ENCODE measurements at regions not wholly inside any gene's neighbourhood (a gene's known extent, or its start where the extent isn't known, plus 50 kb on each side); places are given as distances from the start of the nearest gene placed in this dataset.
"Not testable (repeated sequence)": the region's sequence is repeated elsewhere in the genome, so short reads cannot be mapped to it uniquely, and the experiment has no call there.

DNA sequence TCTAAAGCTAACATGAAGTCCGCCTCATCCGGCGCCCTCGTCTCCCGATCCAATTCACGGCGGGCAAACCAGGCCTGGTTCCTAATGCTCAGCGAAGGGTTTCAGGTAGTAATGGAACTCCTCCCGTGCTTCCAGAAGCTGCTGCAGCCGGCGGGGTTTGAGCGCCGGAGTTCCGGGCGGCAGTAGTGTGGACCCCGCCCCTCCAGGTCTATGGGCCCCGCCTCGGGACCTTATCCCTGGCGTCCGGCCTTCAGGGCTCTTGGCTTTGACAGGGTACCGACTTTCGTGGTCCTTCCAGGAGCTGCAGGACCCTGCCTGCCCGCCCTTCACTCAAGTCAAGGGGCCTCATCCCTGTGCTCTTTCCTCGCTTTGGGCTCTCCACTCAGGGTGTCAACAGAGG, 304.1 kb downstream of the FAM72C start:
- H3K36me3 ChIP-seq (ENCODE audit: control insufficient read depth, low read depth, low read length) = no peaks in the 10 kb centered on the region
- H3K9me3 ChIP-seq (ENCODE audit: control insufficient read depth, low read depth, low read length) = peaks cover 74% of the 10 kb centered on the region
- no peaks in the 10 kb centered on the region for H3K27me3 ChIP-seq (ENCODE audit: control insufficient read depth, insufficient read depth, low read length)
- H3K4me3 ChIP-seq (ENCODE audit: low read length) = no peak overlapping the region
- H3K4me1 ChIP-seq (ENCODE audit: control insufficient read depth, low read depth, low read length) = no peaks in the 10 kb centered on the region
- H3K9ac ChIP-seq (ENCODE audit: low read length) = no peak overlapping the region
- no peak overlapping the region for H3K27ac ChIP-seq (ENCODE audit: low read length)

DNA sequence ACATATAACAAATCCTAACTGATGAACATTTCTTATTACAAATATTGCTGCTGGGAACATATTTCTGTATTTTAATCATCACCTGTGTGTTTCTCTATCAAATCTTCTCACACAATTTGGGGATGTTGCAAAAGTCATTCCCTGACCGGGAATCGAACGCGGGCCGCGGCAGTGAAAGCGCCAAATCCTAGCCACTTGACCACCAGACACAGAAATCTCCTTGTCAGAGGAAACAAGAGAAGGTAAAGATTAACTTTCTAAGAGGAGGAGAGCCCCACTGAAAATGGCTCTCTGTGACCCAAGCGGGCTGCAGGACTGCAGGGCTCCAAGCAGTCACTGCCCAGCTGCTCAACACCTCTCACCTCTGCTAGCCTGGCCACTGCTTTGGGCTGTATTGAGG, 304.9 kb downstream of the FAM72C start:
- H3K4me1 ChIP-seq (ENCODE audit: control insufficient read depth, low read depth, low read length) = no peaks in the 10 kb centered on the region
- H3K4me3 ChIP-seq (ENCODE audit: low read length) = no peak overlapping the region
- H3K27me3 ChIP-seq (ENCODE audit: control insufficient read depth, insufficient read depth, low read length) = no peaks in the 10 kb centered on the region
- H3K9me3 ChIP-seq (ENCODE audit: control insufficient read depth, low read depth, low read length) = peaks cover 75% of the 10 kb centered on the region
- H3K27ac ChIP-seq (ENCODE audit: low read length) = no peak overlapping the region
- H3K9ac ChIP-seq (ENCODE audit: low read length) = no peak overlapping the region
- no peaks in the 10 kb centered on the region for H3K36me3 ChIP-seq (ENCODE audit: control insufficient read depth, low read depth, low read length)

DNA sequence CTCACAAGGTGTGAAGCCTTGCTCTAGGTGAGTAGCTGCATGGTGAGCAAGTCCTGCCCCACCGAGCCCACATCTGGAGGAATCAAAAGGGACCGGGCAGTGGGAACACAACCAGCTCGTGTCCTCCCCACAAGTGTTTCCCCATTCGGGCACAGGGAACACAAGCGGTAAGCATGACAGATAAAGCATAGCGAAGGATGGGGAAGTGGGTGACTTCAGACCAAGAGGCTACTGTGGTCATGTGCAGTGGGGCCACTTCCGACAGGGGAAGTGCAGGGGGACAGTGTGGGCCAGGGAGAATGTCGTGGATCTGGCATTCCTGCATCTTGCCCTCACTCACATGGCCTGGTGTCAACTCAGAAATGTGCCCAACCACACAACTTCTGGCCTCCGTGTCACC, 306.2 kb downstream of the FAM72C start:
- Histone ChIP-seq H3K36me3 (ENCODE audit: control insufficient read depth, low read depth, low read length) (no peaks in the 10 kb centered on the region), H3K4me3 (ENCODE audit: low read length) (no peak overlapping the region), H3K27me3 (ENCODE audit: control insufficient read depth, insufficient read depth, low read length) (no peaks in the 10 kb centered on the region), H3K9ac (ENCODE audit: low read length) (no peak overlapping the region), H3K4me1 (ENCODE audit: control insufficient read depth, low read depth, low read length) (no peaks in the 10 kb centered on the region), H3K27ac (ENCODE audit: low read length) (no peak overlapping the region), H3K9me3 (ENCODE audit: control insufficient read depth, low read depth, low read length) (peaks cover 72% of the 10 kb centered on the region)

DNA sequence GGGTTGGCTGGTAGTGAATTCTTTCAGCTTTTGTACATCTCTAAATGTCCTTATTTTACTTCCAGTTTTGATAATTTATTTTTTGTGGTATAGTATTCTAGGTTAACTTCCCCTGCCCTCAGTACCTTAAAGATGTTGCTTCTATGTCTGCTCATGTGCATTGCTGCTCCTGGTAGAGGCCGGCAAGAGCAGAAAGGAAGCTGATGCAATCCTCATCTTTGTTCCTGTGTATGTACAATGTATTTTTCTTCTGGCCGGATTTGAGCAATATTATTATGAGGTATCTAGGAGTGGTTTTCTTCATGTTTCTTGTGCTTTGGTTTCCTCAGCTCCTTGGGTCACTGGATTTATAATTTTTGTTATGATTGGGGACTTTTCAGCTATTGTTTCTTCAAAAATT, 308.7 kb downstream of the FAM72C start:
- not testable (repeated sequence) for H3K36me3 ChIP-seq (ENCODE audit: control insufficient read depth, low read depth, low read length); H3K27me3 ChIP-seq (ENCODE audit: control insufficient read depth, insufficient read depth, low read length); H3K9ac ChIP-seq (ENCODE audit: low read length); H3K4me3 ChIP-seq (ENCODE audit: low read length); H3K27ac ChIP-seq (ENCODE audit: low read length); H3K4me1 ChIP-seq (ENCODE audit: control insufficient read depth, low read depth, low read length)
- H3K9me3 ChIP-seq (ENCODE audit: control insufficient read depth, low read depth, low read length) = peaks cover 74% of the 10 kb centered on the region

DNA sequence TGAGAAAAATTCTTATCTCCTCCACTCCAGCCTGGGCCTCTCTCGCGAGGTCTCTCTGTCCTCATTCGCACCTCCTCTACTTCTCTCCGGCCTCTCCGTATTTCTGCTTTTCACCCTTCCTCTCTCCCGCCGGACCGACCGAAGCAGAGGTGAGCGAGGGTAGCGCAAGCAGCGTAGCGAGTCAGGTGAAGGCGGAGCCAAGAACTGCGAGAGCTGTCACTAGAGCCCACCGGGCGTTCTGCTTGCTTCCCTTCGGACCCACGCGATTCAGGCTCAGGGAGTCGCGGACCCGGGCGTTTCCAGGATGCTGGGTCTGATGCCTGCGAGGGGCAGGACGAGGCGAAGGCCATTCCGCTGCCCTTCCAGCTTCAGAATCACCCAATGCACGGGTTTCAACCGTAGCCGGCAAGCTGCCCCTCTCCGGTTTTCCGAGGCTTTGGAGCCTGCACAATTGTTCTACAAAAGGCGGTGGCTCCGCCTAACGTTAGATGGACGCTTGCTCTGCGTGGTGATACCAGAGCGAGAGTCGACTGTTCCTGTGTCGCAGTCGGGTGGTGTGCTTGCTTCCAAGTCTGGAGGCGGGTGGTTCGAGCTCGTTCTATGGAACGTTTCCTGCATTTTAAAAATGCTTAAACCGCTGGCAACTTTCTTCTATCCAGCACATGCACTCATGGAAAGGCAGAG, 310.2 kb downstream of the FAM72C start:
- H3K27me3 ChIP-seq (ENCODE audit: control insufficient read depth, insufficient read depth, low read length) = no peaks in the 10 kb centered on the region
- H3K4me3 ChIP-seq (ENCODE audit: low read length) = no peak overlapping the region
- no peak overlapping the region for H3K27ac ChIP-seq (ENCODE audit: low read length)
- no peaks in the 10 kb centered on the region for H3K4me1 ChIP-seq (ENCODE audit: control insufficient read depth, low read depth, low read length)
- no peaks in the 10 kb centered on the region for H3K36me3 ChIP-seq (ENCODE audit: control insufficient read depth, low read depth, low read length)
- H3K9ac ChIP-seq (ENCODE audit: low read length) = no peak overlapping the region
- peaks cover 68% of the 10 kb centered on the region for H3K9me3 ChIP-seq (ENCODE audit: control insufficient read depth, low read depth, low read length)

DNA sequence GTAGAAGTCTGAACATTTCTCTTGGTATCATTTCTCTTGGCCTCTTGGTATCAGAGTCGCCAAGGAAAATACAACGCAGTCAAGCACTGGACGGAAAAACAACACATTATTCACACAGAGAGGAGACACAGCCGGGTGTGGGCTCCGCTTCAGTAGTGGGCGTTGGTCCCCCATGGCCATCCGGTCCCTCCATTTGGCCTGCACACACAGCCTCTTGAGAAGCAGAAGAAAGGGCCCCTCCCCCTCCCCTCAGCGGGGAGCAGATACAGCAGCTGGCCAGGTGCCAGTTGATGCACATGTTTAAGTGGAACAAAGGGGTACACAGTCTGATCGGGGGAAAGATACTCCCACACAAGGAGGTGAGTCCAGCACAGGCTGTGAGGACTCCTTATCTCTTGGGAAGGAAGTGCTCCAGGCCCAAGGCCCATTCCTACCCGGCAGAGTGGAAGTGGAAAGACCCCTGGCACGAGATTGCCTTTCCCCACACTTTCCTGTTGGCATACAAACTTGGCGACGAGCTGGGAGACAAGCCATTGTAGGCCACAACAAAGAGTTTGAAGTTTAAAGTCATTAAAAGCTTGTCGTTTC, 311.3 kb downstream of the FAM72C start:
- Histone ChIP-seq H3K36me3 (ENCODE audit: control insufficient read depth, low read depth, low read length) (no peaks in the 10 kb centered on the region), H3K27ac (ENCODE audit: low read length) (no peak overlapping the region), H3K27me3 (ENCODE audit: control insufficient read depth, insufficient read depth, low read length) (no peaks in the 10 kb centered on the region), H3K9me3 (ENCODE audit: control insufficient read depth, low read depth, low read length) (peaks cover 60% of the 10 kb centered on the region), H3K9ac (ENCODE audit: low read length) (no peak overlapping the region), H3K4me1 (ENCODE audit: control insufficient read depth, low read depth, low read length) (no peaks in the 10 kb centered on the region), H3K4me3 (ENCODE audit: low read length) (no peak overlapping the region)

DNA sequence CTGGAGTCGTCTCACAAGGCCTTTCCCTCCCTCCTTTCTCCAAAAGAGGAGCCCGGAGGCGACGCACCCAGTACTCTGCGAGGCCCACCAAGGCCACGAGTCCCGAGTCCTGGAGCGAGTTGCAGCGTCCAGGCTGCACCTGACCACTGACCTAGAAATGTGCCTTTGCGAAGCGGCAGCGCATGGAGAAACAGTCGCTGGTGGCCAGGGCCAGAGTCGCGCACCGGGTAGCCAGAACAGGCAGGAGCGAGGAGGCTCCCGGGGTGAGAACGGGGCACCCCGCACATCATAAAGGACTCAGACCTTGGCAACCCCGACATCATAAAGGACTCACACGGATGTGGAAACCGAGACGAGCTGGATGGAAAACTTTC, 318.4 kb downstream of the FAM72C start:
- Histone ChIP-seq H3K27me3 (ENCODE audit: control insufficient read depth, insufficient read depth, low read length) (no peaks in the 10 kb centered on the region), H3K9me3 (ENCODE audit: control insufficient read depth, low read depth, low read length) (peaks cover 55% of the 10 kb centered on the region)

DNA sequence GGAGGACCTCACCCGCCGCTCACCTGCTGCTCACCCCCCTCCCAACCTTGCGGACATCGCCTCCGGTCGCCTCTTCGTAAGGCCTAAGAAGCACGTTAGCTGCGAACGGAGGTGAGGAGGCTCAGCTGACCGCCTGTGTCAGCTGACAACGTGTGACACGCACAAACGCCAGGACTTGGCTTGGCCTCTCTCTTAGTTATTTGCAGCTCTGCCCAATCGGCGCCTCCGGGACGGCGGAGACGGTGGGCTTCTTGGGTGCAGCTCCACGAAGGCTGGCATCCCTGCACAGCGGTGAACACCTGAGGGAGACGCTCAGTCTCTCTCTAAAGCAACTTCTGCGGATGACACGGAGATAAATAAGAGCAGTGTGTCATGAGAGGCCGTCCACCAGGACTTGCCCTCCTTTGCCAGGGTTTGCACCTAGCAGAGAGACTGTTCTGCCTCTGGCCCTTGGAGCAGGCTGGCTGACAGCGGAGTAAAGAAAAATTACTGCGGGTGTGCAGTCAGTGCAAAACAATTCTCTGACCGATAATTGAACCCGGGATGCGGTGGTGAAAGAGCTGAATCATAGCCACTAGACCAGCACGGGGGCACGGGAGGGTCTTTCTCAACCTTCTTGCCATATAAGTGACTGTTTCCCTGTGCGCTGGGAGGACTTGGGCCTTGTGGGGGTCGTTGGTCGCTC, 318.9 kb downstream of the FAM72C start:
- no peaks in the 10 kb centered on the region for H3K36me3 ChIP-seq (ENCODE audit: control insufficient read depth, low read depth, low read length)
- H3K9me3 ChIP-seq (ENCODE audit: control insufficient read depth, low read depth, low read length) = peaks cover 49% of the 10 kb centered on the region
- no peak overlapping the region for H3K9ac ChIP-seq (ENCODE audit: low read length)
- no peaks in the 10 kb centered on the region for H3K27me3 ChIP-seq (ENCODE audit: control insufficient read depth, insufficient read depth, low read length)
- no peaks in the 10 kb centered on the region for H3K4me1 ChIP-seq (ENCODE audit: control insufficient read depth, low read depth, low read length)
- H3K27ac ChIP-seq (ENCODE audit: low read length) = no peak overlapping the region
- no peak overlapping the region for H3K4me3 ChIP-seq (ENCODE audit: low read length)

More for the DNA sequence above, 318.4 kb downstream of the FAM72C start:
- H3K9ac ChIP-seq (ENCODE audit: low read length) = no peak overlapping the region
- no peak overlapping the region for H3K27ac ChIP-seq (ENCODE audit: low read length)
- H3K4me1 ChIP-seq (ENCODE audit: control insufficient read depth, low read depth, low read length) = no peaks in the 10 kb centered on the region
- H3K4me3 ChIP-seq (ENCODE audit: low read length) = no peak overlapping the region
- no peaks in the 10 kb centered on the region for H3K36me3 ChIP-seq (ENCODE audit: control insufficient read depth, low read depth, low read length)

DNA sequence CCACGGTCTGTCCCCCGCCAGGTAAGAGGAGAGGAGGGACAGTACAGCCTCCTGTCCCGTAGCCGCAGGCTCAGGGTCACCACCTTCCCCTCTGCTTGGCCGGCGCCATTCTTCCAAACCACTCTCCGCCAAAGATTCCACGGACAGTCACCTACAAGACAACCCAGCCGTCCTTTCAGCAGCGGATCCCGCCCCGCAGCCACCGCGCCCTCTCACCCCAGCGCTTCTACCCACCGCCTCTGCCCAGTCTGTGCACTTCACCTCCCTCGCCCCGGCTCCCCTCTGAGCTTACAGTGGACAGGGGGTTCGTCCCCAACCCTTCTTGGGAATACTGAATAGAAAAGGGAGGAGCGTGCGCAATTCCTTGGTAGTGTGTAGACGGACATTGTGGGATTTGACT, 319.6 kb downstream of the FAM72C start:
- Histone ChIP-seq H3K9ac (ENCODE audit: low read length) (no peak overlapping the region), H3K4me3 (ENCODE audit: low read length) (no peak overlapping the region), H3K4me1 (ENCODE audit: control insufficient read depth, low read depth, low read length) (no peaks in the 10 kb centered on the region), H3K9me3 (ENCODE audit: control insufficient read depth, low read depth, low read length) (peaks cover 43% of the 10 kb centered on the region), H3K27ac (ENCODE audit: low read length) (no peak overlapping the region), H3K27me3 (ENCODE audit: control insufficient read depth, insufficient read depth, low read length) (no peaks in the 10 kb centered on the region), H3K36me3 (ENCODE audit: control insufficient read depth, low read depth, low read length) (no peaks in the 10 kb centered on the region)

DNA sequence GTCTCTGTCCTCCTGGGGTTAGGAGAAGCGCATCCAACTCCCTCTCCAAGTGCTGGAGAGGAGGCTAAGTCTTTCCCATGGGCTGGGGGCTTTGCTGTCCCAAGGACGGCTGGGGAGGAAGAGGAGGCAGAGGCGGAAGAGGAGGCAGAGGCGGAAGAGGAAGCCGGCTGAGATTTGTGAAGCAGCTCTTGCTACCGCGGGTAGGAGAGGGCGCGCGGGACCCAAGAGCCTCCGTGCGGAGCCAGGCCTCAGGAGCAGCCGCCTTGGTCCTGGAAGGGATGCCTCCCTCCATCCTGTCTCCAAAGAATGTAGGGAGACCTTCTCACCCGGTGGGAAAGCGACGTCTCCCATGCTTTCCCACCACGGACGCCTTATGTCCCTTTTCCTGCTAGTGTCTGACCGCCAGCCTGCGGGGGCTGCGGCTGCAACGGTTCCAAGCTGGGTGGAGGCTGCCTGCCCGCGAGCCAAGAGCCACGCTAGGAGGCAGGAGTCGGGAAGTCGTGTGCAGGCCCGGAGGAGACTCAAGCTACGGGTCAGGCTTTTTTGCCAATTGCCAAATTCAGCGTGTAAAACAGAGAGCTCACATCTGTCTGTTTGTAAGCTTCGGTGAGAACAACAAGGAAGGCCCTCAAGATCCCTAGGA, 320.3 kb downstream of the FAM72C start:
- Histone ChIP-seq H3K9me3 (ENCODE audit: control insufficient read depth, low read depth, low read length) (peaks cover 43% of the 10 kb centered on the region), H3K27me3 (ENCODE audit: control insufficient read depth, insufficient read depth, low read length) (no peaks in the 10 kb centered on the region), H3K9ac (ENCODE audit: low read length) (no peak overlapping the region)

DNA sequence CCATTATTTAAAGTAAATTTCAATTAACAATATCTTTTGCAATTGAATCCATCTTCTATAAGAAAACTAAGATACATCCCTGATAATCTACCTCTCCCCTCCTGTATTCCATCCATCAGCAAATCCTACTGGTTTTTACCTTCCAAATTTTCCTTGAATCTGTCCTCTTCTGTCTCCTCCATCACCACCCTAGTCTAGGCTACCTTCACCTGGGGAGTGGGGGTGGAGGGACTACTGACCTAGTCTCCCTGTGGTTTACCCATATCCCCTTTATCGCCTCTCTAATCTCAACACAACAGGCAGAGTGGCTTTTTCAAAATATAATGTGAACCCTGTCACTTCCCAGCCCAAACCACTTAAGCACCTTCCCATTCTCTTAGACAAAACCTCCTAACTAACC, 327.8 kb downstream of the FAM72C start:
- H3K4me3 ChIP-seq (ENCODE audit: low read length); H3K27ac ChIP-seq (ENCODE audit: low read length); H3K4me1 ChIP-seq (ENCODE audit: control insufficient read depth, low read depth, low read length); H3K27me3 ChIP-seq (ENCODE audit: control insufficient read depth, insufficient read depth, low read length); H3K9ac ChIP-seq (ENCODE audit: low read length); H3K36me3 ChIP-seq (ENCODE audit: control insufficient read depth, low read depth, low read length): not testable (repeated sequence)
- peaks cover 27% of the 10 kb centered on the region for H3K9me3 ChIP-seq (ENCODE audit: control insufficient read depth, low read depth, low read length)

More for the DNA sequence above, 320.3 kb downstream of the FAM72C start:
- Histone ChIP-seq H3K4me3 (ENCODE audit: low read length) (no peak overlapping the region), H3K27ac (ENCODE audit: low read length) (no peak overlapping the region), H3K4me1 (ENCODE audit: control insufficient read depth, low read depth, low read length) (no peaks in the 10 kb centered on the region), H3K36me3 (ENCODE audit: control insufficient read depth, low read depth, low read length) (no peaks in the 10 kb centered on the region)

Data from iPS-18a (cell line).